H1 (cell line): ENCODE measurements at regions not wholly inside any gene's neighbourhood (a gene's known extent, or its start where the extent isn't known, plus 50 kb on each side); places are given as distances from the start of the nearest gene placed in this dataset.

Experiments used
- CTCF ChIA-PET: fragments of 300-600 bp; sonication (Branson Sonifier 250); formaldehyde crosslinking; loops from one replicate; lab custom pipeline; 2021; ENCODE audit not compliant: partially characterized antibody; lab: Charles Lee
- POLR2A ChIA-PET: fragments of 300-600 bp; sonication (Branson Sonifier 250); formaldehyde crosslinking; loops from one replicate; lab custom pipeline; 2021; ENCODE audit warnings: inconsistent platforms; ENCODE audit not compliant: partially characterized antibody; lab: Charles Lee
- DNase-seq, 2 experiments: peaks; one replicate each; pipeline versions ENCODE4 v3.0.0 to v3.0.0-alpha.2; 2010 to 2022; ENCODE audit warnings: low spot score in 2 of 2, low read depth in 1 of 2, mixed read lengths in 1 of 2
- FAIRE-seq: peaks from 2 replicates; lab custom pipeline; 2011; peaks lifted over from hg19 to GRCh38; lab: Jason Lieb, UNC
- H2AFZ ChIP-seq: 2 replicates; pipeline ENCODE4 v1.8.1; 2012; ENCODE audit warnings: low read length, inconsistent platforms
- H2AK5ac ChIP-seq: 2 replicates; pipeline ENCODE4 v1.6.1; 2013; ENCODE audit warnings: low read depth, low read length
- H2BK120ac ChIP-seq: replicated peaks from 2 replicates; pipeline ENCODE3; 2013; ENCODE audit warnings: low read depth, low read length, inconsistent platforms
- H2BK12ac ChIP-seq: 2 replicates; pipeline ENCODE4 v1.6.1; 2013; ENCODE audit warnings: low read depth, low read length
- H2BK15ac ChIP-seq: 2 replicates; pipeline ENCODE4 v1.6.1; 2013; ENCODE audit warnings: low read length
- H2BK20ac ChIP-seq: 2 replicates; pipeline ENCODE4 v1.6.1; 2013; ENCODE audit warnings: low read length
- H2BK5ac ChIP-seq: 2 replicates; pipeline ENCODE4 v1.6.1; 2013; ENCODE audit warnings: low read depth, low read length
- H3K14ac ChIP-seq: 2 replicates; pipeline ENCODE4 v1.6.1; 2013; ENCODE audit warnings: inconsistent platforms; ENCODE audit not compliant: insufficient read length
- H3K18ac ChIP-seq: 2 replicates; pipeline ENCODE4 v1.6.1; 2013; ENCODE audit warnings: low read length; ENCODE audit errors: extremely low read depth
- H3K23ac ChIP-seq: 2 replicates; pipeline ENCODE4 v1.6.1; 2013; ENCODE audit warnings: inconsistent platforms; ENCODE audit not compliant: insufficient read length
- H3K23me2 ChIP-seq: 2 replicates; pipeline ENCODE4 v1.6.1; 2013; ENCODE audit warnings: low read depth, low read length
- H3K27ac ChIP-seq: 2 replicates; pipeline ENCODE4 v1.6.1; 2011; ENCODE audit warnings: low read depth, low read length, inconsistent platforms
- H3K27me3 ChIP-seq, 4 experiments: replicated peaks in 1 of 4; 1 replicate in 1 of 4; 2 replicates in 3 of 4; pipeline versions ENCODE4 v1.6.1 to v1.8.1; 2011 to 2013; ENCODE audit warnings: low read length in 3 of 4, mild to moderate bottlenecking in 3 of 4, inconsistent platforms in 2 of 4, mixed read lengths in 2 of 4, moderate library complexity in 1 of 4; ENCODE audit not compliant: control insufficient read depth in 3 of 4, insufficient read depth in 3 of 4; ENCODE audit errors: extremely low read depth in 1 of 4
- H3K36me3 ChIP-seq, 4 experiments: 2 replicates each; pipeline versions ENCODE4 v1.6.1 to v1.8.1; 2011 to 2013; ENCODE audit warnings: mild to moderate bottlenecking in 4 of 4, low read length in 3 of 4, moderate library complexity in 2 of 4, control low read depth in 1 of 4, inconsistent platforms in 1 of 4; ENCODE audit not compliant: insufficient read depth in 4 of 4, control insufficient read depth in 2 of 4
- H3K4ac ChIP-seq: replicated peaks from 2 replicates; pipeline ENCODE3; 2013; ENCODE audit warnings: low read length, low read depth, mixed read lengths, inconsistent platforms; ENCODE audit not compliant: insufficient read length
- H3K4me1 ChIP-seq, 4 experiments: replicated peaks in 1 of 4; 1 replicate in 1 of 4; 2 replicates in 3 of 4; pipeline versions ENCODE4 v1.6.1 to v1.8.1; 2011 to 2013; ENCODE audit warnings: low read length in 3 of 4, inconsistent platforms in 2 of 4, mixed read lengths in 1 of 4; ENCODE audit not compliant: insufficient read depth in 4 of 4, control insufficient read depth in 3 of 4
- H3K4me2 ChIP-seq, 2 experiments: 2 replicates each; pipeline versions ENCODE4 v1.6.1 to v1.8.1; 2011 to 2013; ENCODE audit warnings: low read depth in 2 of 2, low read length in 2 of 2, control low read depth in 1 of 2, inconsistent platforms in 1 of 2, mild to moderate bottlenecking in 1 of 2; ENCODE audit not compliant: insufficient read depth in 1 of 2
- H3K4me3 ChIP-seq, 4 experiments: fragments of 200-600, 300-600 bp in 1 of 4; sonication (generic), shearing (Covaris generic), sonication (Bioruptor Twin) in 1 of 4; 2 replicates each; pipeline versions ENCODE4 v1.5.1 to v1.8.1; 2011 to 2016; ENCODE audit warnings: low read length in 4 of 4, low read depth in 3 of 4, control low read depth in 2 of 4, inconsistent platforms in 2 of 4, mild to moderate bottlenecking in 2 of 4, mixed read lengths in 1 of 4, moderate library complexity in 1 of 4; ENCODE audit not compliant: insufficient read depth in 2 of 4; ENCODE audit errors: extremely low read depth in 1 of 4
- H3K56ac ChIP-seq: replicated peaks from 2 replicates; pipeline ENCODE3; 2013; ENCODE audit warnings: low read depth, mild to moderate bottlenecking, mixed read lengths, low read length, inconsistent platforms; ENCODE audit not compliant: insufficient read length
- H3K79me1 ChIP-seq: 2 replicates; pipeline ENCODE4 v1.6.1; 2013; ENCODE audit warnings: low read depth, low read length, control low read depth
- H3K79me2 ChIP-seq, 2 experiments: 2 replicates each; pipeline versions ENCODE4 v1.6.1 to v1.8.1; 2012 to 2013; ENCODE audit warnings: low read length in 2 of 2, mild to moderate bottlenecking in 2 of 2, inconsistent platforms in 1 of 2; ENCODE audit not compliant: insufficient read depth in 2 of 2, control insufficient read depth in 1 of 2
- H3K9ac ChIP-seq, 4 experiments: replicated peaks in 1 of 4; 1 replicate in 1 of 4; 2 replicates in 3 of 4; pipeline versions ENCODE4 v1.6.1 to v1.8.1; 2011 to 2013; ENCODE audit warnings: low read depth in 3 of 4, low read length in 3 of 4, control low read depth in 2 of 4, mild to moderate bottlenecking in 2 of 4, moderate library complexity in 2 of 4, inconsistent platforms in 1 of 4; ENCODE audit errors: extremely low read depth in 1 of 4
- H3K9me3 ChIP-seq, 2 experiments: 2 replicates each; pipeline versions ENCODE4 v1.6.1 to v1.8.1; 2012 to 2013; ENCODE audit warnings: mild to moderate bottlenecking in 2 of 2, moderate library complexity in 2 of 2, control low read depth in 1 of 2, inconsistent platforms in 1 of 2, low read depth in 1 of 2, low read length in 1 of 2, mixed read lengths in 1 of 2; ENCODE audit not compliant: insufficient read depth in 2 of 2
- H4K20me1 ChIP-seq, 2 experiments: replicated peaks in 1 of 2; 2 replicates each; pipeline versions ENCODE3 to v1.8.1; 2011 to 2013; ENCODE audit warnings: inconsistent platforms in 2 of 2, low read length in 2 of 2, mild to moderate bottlenecking in 1 of 2; ENCODE audit not compliant: insufficient read depth in 2 of 2, control insufficient read depth in 1 of 2
- H4K5ac ChIP-seq: 2 replicates; pipeline ENCODE4 v1.6.1; 2013; ENCODE audit warnings: low read length, low read depth, mixed read lengths, inconsistent platforms; ENCODE audit not compliant: insufficient read length
- H4K8ac ChIP-seq: 2 replicates; pipeline ENCODE4 v1.8.0; 2013; ENCODE audit warnings: mild to moderate bottlenecking, moderate library complexity, low read length, inconsistent platforms; ENCODE audit not compliant: insufficient read depth; ENCODE audit errors: extremely low read depth
- H4K91ac ChIP-seq: replicated peaks from 2 replicates; pipeline ENCODE3; 2013; ENCODE audit warnings: low read length, mixed read lengths, inconsistent platforms; ENCODE audit not compliant: insufficient read length
- ASH2L ChIP-seq: fragments of 200-600, 300-600 bp; sonication (generic); IDR thresholded peaks from one replicate; pipeline ENCODE4 v1.7.1; 2017; ENCODE audit warnings: low read length
- BACH1 ChIP-seq: IDR thresholded peaks from 2 replicates; pipeline ENCODE4 v1.6.1; 2012; ENCODE audit warnings: low read length, improper control_type of control experiment
- CREB1 ChIP-seq: IDR thresholded peaks from 2 replicates; pipeline ENCODE4 v1.6.1; 2012; ENCODE audit warnings: inconsistent platforms
- CTBP2 ChIP-seq: IDR thresholded peaks from 2 replicates; pipeline ENCODE4 v1.7.0; 2011; ENCODE audit warnings: borderline replicate concordance, mild to moderate bottlenecking, moderate library complexity, mixed read lengths, low read length; ENCODE audit not compliant: insufficient read depth, insufficient read length
- EGR1 ChIP-seq: IDR thresholded peaks from 2 replicates; pipeline ENCODE4 v1.6.1; 2011; ENCODE audit warnings: low read depth, low read length, borderline replicate concordance
- EZH2 ChIP-seq: fragments of 200-600 bp; sonication (generic); IDR thresholded peaks from 2 replicates; pipeline ENCODE4 v1.7.1; 2012; ENCODE audit warnings: low read depth, mild to moderate bottlenecking, moderate library complexity, low read length, inconsistent platforms; ENCODE audit not compliant: severe bottlenecking
- FOSL1 ChIP-seq: IDR thresholded peaks from 2 replicates; pipeline ENCODE4 v1.6.1; 2011; ENCODE audit warnings: mild to moderate bottlenecking, low read depth, low read length, moderate library complexity; ENCODE audit not compliant: insufficient read depth
- JUND ChIP-seq: IDR thresholded peaks from 2 replicates; pipeline ENCODE4 v1.6.1; 2011; ENCODE audit warnings: mild to moderate bottlenecking, improper control_type of control experiment, low read length
- KDM5A ChIP-seq: fragments of 200-600 bp; IDR thresholded peaks from 2 replicates; pipeline ENCODE4 v1.7.1; 2012; ENCODE audit warnings: mild to moderate bottlenecking, low read length, inconsistent platforms, mixed read lengths
- NRF1 ChIP-seq: IDR thresholded peaks from 2 replicates; pipeline ENCODE4 v1.6.1; 2011; ENCODE audit warnings: mild to moderate bottlenecking, low read depth, low read length, improper control_type of control experiment
- POLR2A ChIP-seq, 2 experiments: IDR thresholded peaks; 1 replicate in 1 of 2; 2 replicates in 1 of 2; pipeline ENCODE4 v1.6.1; 2011; ENCODE audit warnings: low read depth in 2 of 2, low read length in 2 of 2, mild to moderate bottlenecking in 2 of 2; ENCODE audit errors: control extremely low read depth in 1 of 2
- RBBP5 ChIP-seq: IDR thresholded peaks from 2 replicates; pipeline ENCODE4 v1.7.1; 2012; ENCODE audit warnings: low read depth, mild to moderate bottlenecking, inconsistent platforms, low read length, moderate library complexity, borderline replicate concordance
- RXRA ChIP-seq: IDR thresholded peaks from 2 replicates; pipeline ENCODE4 v1.6.1; 2011; ENCODE audit warnings: low read depth, mild to moderate bottlenecking, low read length, moderate library complexity; ENCODE audit not compliant: insufficient read depth
- SIX5 ChIP-seq: IDR thresholded peaks from 2 replicates; pipeline ENCODE4 v1.6.1; 2011; ENCODE audit warnings: mild to moderate bottlenecking, low read depth, low read length
- SRF ChIP-seq: IDR thresholded peaks from 2 replicates; pipeline ENCODE4 v1.6.1; 2011; ENCODE audit warnings: mild to moderate bottlenecking, low read depth, low read length, moderate library complexity
- TCF12 ChIP-seq: IDR thresholded peaks from 2 replicates; pipeline ENCODE4 v1.6.1; 2011; ENCODE audit warnings: low read depth, mild to moderate bottlenecking, low read length
- WGBS, 2 experiments: shearing (Covaris generic) in 1 of 2; methylation state at CpG; one replicate each; pipeline versions ENCODE4 v1.1.6 to v1.1.7; 2013 to 2015; ENCODE audit warnings: low lambda C conversion rate in 2 of 2, mixed read lengths in 2 of 2, inconsistent platforms in 1 of 2, low coverage in 1 of 2, missing lambda C conversion rate in 1 of 2; ENCODE audit not compliant: insufficient replicate concordance in 2 of 2, insufficient coverage in 1 of 2, insufficient read length in 1 of 2; ENCODE audit errors: extremely low coverage in 1 of 2, missing lambda C conversion rate in 1 of 2; 5-methylcytosine and 5-hydroxymethylcytosine counted together

GRCh38 chr5:107005161-107005560, 665.6 kb downstream of the EFNA5 start:
- H4K20me1 ChIP-seq: no peaks in the 10 kb centered on the region
- H4K5ac ChIP-seq: no peak overlapping the region
- ChIA-PET CTCF (no interaction called here), POLR2A (interaction anchor here (1.0 kb wide), 1 partner anchor 13 kb away, joined by 3 read pairs; no protein-coding TSS in a partner anchor)
- H4K91ac ChIP-seq: no peak overlapping the region
- H2AK5ac ChIP-seq: no peak overlapping the region
- no peak overlapping the region for H3K14ac ChIP-seq
- H3K9ac ChIP-seq: no peak overlapping the region
- H2BK15ac ChIP-seq: no peak overlapping the region
- no peak overlapping the region for H3K23ac ChIP-seq
- no peaks in the 10 kb centered on the region for H3K9me3 ChIP-seq
- H2BK20ac ChIP-seq: no peak overlapping the region
- no peak overlapping the region for H3K56ac ChIP-seq
- H2BK5ac ChIP-seq: no peak overlapping the region
- H4K8ac ChIP-seq: no peak overlapping the region
- H3K27me3 ChIP-seq: peaks cover 0 to 2% (median 0%) of the 10 kb centered on the region in 4 experiments; a peak in 3 of 7 replicates
- H2BK12ac ChIP-seq: no peak overlapping the region
- no peaks in the 10 kb centered on the region for H3K79me2 ChIP-seq
- DNase-seq (no peak), FAIRE-seq (no peak)
- no peaks in the 10 kb centered on the region for H3K4me1 ChIP-seq
- no peak overlapping the region for H3K4me2 ChIP-seq
- no peak overlapping the region for H2AFZ ChIP-seq
- WGBS, 2 experiments: 87% methylated on average over 4 of the region's 4 CpGs; no CpG with 5 or more reads in 1 of the 2 experiments
- H2BK120ac ChIP-seq: no peak overlapping the region
- no peaks in the 10 kb centered on the region for H3K79me1 ChIP-seq
- no peaks in the 10 kb centered on the region for H3K36me3 ChIP-seq
- H3K27ac ChIP-seq: no peak overlapping the region
- no peak overlapping the region for H3K4ac ChIP-seq
- no peak overlapping the region for H3K18ac ChIP-seq
- no peaks in the 10 kb centered on the region for H3K23me2 ChIP-seq
- H3K4me3 ChIP-seq: no peak overlapping the region
- TF ChIP-seq EGR1 (no peak), CTBP2 (no peak), JUND (no peak), NRF1 (no peak), RBBP5 (no peak), POLR2A (IDR thresholded peaks at IDR 0.05; ENCODE audit: control extremely low read depth in 1 of 2, low read depth in 2 of 2, low read length in 2 of 2) (no peak), SRF (no peak), ASH2L (no peak), CREB1 (no peak), RXRA (no peak), BACH1 (no peak), EZH2 (no peak), FOSL1 (no peak), TCF12 (no peak), SIX5 (no peak), KDM5A (no peak)
